ENCODE measurements at regions not wholly inside any gene's neighbourhood (a gene's known extent, or its start where the extent isn't known, plus 50 kb on each side); places are given as distances from the start of the nearest gene placed in this dataset.

DNA sequence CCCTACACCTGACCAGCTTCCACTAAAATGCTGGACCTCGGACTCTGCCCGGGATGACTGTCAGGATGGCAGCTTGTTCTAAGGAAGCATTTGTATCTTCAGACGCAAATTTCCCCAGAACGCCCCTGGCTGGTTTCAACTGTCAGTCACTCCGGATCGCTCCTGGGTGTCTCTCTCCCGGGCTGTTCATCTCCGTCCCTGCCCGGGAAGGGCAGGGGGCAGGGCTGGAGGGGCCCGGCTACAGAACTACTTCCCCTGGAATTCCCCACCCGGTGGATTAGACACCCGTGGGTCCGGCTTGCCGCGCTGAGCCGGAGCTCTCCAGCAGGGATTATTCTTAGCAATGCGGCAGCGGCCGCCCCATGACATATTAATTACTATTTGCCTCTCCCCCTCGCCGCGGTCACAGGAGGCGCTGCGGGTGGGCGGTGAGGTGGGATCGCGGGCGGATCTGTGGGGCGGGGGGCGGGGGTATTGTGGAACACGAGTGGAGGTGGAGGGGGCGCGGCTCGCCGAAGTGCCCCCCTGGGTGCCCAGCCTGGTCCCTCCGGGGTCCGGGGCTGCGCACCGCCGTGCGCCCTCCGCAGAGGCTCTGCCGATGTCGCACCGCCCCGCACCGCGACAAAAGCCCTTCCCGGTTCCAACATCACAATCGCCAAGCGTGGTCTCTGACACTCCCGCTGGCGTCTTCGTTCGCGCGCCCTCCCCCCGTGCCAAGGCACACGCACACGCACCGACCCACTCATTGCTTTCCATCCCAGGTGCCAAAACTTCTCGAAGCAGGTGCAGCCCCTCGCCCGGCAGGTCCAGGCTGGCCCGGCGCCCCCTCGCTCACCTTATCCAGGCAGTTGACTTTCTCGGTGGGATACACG is 276.1 kb upstream of the NEBL start:
- DNase-seq (ENCODE audit: low spot score), result no peak

GRCh38 chr10:21172542-21172929 is 275.4 kb upstream of the NEBL start:
- no peak for DNase-seq (ENCODE audit: low spot score)

- no peak for DNase-seq (ENCODE audit: low spot score)
Measured at GRCh38 chr10:21171936-21172541, 274.9 kb upstream of the NEBL start.

- DNase-seq (ENCODE audit: low spot score), result no peak
Measured at GRCh38 chr10:21171197-21171935, 274.3 kb upstream of the NEBL start.

DNA sequence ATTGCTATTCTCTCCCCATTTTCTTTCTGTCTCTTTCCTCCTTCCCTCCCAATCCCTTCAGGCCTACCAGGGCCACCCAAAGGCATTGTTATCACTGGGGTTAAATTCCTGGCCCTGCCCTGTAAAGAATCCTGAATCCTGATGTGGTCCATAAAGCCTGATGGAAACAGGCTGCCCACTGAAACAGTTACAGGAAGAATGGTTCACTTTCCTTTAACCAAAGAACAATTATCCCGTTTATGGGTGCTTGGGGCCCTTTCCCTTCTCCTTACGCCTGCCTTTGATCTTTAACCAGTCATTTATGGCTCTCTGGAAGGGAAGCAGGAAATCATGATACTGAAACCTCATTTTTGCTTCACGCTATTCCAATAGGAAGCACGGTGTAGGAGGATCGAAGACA is 273.1 kb upstream of the NEBL start:
- DNase-seq (ENCODE audit: low spot score), result no peak

DNA sequence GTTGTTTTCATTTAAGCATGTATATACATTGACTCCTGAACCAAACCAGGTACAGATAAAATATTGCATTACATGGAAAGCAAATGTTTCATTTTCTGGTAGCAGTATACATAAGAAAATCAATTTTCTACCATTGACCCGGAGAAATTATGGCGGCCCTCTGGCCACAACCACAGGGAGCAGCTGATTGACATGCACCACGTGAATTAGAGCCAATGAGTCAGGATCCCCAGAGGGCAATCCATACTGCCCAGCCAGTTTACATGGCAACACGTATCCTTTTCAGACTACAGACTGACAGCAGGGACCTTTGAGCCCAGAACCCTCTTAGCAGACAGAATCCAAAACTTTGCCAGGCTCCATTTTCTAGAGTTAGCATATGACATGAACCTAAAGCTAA is 272.2 kb upstream of the NEBL start:
- DNase-seq (ENCODE audit: low spot score), result no peak

DNA sequence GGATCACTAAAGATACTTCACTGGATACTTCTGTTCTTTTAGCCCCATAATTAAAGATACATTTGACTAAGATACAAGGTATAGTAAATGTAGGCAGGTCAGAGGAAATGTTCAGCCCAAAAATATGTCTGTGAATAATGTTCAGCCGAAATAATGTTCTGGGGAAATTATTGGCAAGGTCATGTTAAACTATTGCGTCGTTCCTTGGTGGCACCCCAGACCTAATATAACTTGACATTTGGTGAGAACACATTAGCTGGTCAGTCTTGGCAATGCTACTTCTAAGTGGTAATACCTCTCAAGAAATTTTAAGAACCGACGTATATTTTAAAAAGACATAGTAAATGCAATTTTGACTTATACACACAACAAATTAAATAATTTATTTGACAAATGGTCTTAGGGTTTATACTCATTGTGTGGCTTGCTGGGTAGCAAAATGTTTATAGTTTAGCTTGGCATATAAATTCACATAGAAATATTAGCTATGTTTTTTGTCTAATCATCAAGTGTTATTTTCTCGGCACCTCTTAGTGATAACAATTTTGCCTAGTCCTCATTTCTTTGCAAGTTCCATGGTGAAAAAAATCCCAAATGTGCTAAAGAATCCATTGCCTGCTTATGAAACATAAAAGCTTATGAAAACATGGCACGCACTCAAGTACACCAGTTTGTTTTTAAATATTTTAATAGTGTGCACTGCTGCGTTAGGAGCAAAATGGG is 270.3 kb upstream of the NEBL start:
- DNase-seq (ENCODE audit: low spot score), result no peak

DNA sequence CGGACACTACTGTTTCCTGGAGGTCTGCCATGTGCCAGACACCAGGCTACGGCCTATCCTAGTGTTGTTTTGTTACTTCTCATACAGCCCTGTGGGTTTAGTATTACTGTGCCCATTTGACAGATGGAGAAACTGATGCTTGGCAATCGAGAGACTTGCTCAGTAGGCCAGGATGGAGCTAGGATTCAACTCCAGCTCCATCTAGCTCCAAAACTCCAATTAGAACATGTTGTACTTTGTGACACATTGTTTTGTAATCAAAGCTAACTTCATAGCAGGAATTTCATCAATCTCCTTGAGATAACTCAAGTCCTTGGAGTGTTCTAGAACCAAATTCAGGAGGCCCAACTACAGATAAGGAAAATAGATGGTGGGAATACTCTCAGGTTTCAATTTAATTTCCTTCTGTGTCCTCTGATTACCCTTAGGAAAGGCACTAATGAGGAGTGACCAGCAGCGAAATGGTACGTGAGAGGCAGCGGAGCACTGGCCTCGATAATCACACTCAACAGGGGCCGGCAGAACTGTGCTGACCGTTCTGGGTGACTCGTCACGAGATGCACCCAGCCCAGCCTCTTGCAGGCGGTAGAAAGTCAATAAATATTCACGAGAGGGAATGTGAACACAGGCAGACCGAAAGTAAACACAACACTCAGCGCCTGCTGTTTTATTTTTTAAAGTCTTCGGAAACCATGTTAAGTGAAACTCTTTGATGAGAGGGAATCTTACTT is 269.6 kb upstream of the NEBL start:
- no peak for DNase-seq (ENCODE audit: low spot score)

DNA sequence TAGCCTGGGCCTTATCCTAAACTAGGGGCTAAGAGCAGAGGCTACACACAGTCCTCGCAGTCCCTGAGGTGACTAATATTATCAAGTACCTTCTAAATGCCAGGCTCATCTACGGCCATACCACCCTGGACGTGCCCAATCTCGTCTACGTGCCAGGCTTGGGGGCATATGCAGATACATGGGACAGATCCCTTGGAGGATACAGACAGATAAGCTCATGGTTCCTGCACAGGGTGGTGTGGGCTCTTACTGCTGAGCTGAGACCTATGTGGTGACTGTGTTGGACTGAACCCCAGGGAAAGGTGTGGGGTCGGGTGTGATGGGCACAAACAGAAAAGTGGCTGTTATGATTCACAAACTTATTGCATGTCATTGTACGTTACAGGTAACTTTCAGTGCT is 268.4 kb upstream of the NEBL start:
- DNase-seq (ENCODE audit: low spot score), result no peak

DNA sequence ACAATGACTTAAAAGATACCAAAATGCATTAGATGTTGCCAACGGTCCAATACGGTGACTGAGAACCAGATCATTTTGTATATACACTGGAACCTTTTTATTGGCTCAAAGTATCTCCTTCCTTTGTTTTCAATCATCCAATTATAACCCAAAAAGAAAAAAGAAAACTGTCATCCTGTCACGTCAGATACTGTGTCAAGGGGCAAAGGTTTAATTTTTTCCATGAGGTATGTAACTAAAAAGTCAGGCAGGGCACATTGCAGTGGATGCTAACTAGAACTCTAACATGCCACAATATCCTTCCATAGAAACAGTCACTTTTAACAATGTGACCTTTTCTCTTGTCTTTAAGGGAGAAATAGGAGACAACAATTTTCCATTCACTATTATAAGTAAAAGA is 267.6 kb upstream of the NEBL start:
- DNase-seq (ENCODE audit: low spot score), result no peak

DNA sequence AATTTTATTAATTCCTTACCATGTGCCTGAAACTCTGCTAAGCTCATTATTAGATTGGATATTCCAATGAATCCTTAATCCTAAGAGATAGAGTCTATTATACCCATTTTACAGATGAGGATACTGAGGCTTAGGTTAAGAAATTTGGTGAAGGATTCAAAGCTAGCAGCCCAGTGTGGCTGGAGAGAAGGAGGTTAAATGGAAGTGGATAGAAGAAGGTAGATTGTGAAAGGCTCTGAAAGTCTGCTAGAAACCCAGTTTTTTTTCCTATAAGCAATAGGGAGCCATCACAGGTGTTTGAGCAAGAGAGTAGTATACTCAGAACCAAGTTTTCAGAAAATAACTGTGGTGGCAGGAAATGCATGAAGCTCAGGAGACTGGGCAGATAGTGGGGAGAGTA is 265.8 kb upstream of the NEBL start:
- no peak for DNase-seq (ENCODE audit: low spot score)

DNA sequence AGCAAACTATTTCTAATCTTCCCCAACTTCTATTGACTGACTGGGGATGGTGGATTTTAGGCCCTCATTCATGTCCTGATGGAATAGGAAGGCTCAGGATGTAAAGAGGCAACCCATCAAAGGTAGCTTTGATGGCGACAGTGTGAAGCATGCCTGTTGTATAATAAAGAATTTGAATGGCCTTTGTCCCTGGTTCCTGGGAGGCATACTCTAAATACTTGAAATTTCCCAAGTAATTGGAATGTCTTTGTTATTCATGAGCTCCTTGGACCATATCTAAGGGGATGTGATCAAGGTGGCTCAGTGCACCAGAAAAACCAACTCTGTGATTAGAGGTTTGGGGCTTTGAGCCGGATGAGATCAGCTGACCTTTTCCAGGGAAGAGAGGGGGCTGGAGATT is 264.5 kb upstream of the NEBL start:
- no peak for DNase-seq (ENCODE audit: low spot score)

DNA sequence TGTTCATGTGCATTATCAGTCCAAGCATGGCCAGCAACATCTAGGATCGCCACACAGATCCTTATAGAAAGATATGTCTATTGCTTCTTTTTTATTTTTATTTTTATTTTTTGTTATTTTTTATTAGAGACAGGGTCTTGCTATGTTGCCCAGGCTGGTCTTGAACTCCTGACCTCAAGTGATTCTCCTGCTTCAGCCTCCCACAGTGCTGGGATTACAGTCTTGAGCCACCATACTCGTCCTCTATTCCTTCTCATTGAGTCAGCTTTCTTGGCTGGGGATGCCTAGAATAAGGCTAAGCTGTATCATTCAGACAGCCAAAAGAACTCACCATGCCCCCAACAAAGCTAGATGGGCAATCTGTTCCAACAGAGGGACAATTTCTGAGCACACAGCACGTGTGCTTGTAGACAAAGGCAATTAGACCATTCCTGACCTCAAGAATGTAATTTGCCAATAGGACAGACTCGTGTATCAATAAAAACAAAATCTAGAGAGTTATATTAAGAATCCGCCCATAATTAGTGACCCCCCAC is 264.0 kb upstream of the NEBL start:
- no peak for DNase-seq (ENCODE audit: low spot score)

DNA sequence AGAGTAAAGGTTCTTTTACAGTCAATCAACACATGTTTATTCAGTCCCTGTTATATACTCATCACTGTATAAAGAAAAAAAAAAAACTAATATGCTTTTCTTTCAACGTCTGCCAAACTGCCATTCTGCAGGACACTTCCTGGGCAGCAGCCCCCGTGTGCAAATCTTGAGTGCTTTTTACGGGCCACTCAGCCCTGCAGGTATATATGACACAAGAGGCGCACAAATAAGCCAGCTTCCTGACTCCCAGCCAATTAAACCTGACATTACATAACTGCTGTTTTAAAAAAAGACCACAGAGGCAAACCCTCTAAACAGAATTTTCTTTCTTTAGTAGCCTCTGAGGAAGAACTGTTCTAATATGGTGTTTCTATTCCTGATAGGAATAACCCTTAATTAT is 263.0 kb upstream of the NEBL start:
- DNase-seq (ENCODE audit: low spot score), result no peak

- DNase-seq (ENCODE audit: low spot score), result no peak
Measured at GRCh38 chr10:21159669-21160068, 262.6 kb upstream of the NEBL start.

- DNase-seq (ENCODE audit: low spot score), result no peak
Measured at GRCh38 chr10:21158301-21158700, 261.2 kb upstream of the NEBL start.

- DNase-seq (ENCODE audit: low spot score), result no peak
Measured at GRCh38 chr10:21157664-21158063, 260.6 kb upstream of the NEBL start.

DNA sequence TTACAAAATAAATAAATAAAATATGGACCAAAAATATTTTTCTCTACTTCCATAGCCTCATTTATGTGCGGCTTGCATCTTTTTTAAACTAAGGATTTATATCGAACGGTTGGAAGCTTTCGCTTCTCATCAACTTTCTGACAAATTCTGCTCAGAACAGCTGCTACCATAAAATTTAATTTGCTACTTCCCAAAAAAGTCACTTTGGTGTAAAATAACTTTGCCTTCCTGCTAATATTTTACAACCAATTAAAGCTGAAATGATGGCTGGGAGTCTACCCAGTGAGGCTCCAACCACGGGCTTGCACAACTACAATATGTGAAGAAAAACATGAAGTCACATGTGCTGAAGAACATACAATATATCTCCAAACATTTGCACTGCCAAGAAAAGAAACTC is 253.1 kb upstream of the NEBL start:
- DNase-seq (ENCODE audit: low spot score), result no peak

- DNase-seq (ENCODE audit: low spot score), result no peak
Measured at GRCh38 chr10:21146436-21146789, 249.3 kb upstream of the NEBL start.

GRCh38 chr10:21145751-21146435 is 248.8 kb upstream of the NEBL start:
- DNase-seq (ENCODE audit: low spot score), result no peak

GRCh38 chr10:21144047-21144446 is 246.9 kb upstream of the NEBL start:
- DNase-seq (ENCODE audit: low spot score), result no peak

Data from A172 (cell line).